ENCODE measurements at regions not wholly inside any gene's neighbourhood (a gene's known extent, or its start where the extent isn't known, plus 50 kb on each side); places are given as distances from the start of the nearest gene placed in this dataset.

- TF ChIP-seq, protein P1, sequence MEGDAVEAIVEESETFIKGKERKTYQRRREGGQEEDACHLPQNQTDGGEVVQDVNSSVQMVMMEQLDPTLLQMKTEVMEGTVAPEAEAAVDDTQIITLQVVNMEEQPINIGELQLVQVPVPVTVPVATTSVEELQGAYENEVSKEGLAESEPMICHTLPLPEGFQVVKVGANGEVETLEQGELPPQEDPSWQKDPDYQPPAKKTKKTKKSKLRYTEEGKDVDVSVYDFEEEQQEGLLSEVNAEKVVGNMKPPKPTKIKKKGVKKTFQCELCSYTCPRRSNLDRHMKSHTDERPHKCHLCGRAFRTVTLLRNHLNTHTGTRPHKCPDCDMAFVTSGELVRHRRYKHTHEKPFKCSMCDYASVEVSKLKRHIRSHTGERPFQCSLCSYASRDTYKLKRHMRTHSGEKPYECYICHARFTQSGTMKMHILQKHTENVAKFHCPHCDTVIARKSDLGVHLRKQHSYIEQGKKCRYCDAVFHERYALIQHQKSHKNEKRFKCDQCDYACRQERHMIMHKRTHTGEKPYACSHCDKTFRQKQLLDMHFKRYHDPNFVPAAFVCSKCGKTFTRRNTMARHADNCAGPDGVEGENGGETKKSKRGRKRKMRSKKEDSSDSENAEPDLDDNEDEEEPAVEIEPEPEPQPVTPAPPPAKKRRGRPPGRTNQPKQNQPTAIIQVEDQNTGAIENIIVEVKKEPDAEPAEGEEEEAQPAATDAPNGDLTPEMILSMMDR (IDR thresholded peaks at IDR 0.05) = no peak
- TF ChIP-seq ZFX (IDR thresholded peaks at IDR 0.05; ENCODE audit: borderline replicate concordance) = no peak
Observed at GRCh38 chr12:22882559-22882958, 257.6 kb downstream of the ETNK1 start.

All from 22Rv1 (cell line).